HCT116 (cell line): ENCODE measurements at regions not wholly inside any gene's neighbourhood (a gene's known extent, or its start where the extent isn't known, plus 50 kb on each side); places are given as distances from the start of the nearest gene placed in this dataset.

Experiments used
- ATAC-seq: fragments of 200-7000 bp; cut with Tn5 transposase; 2 replicates; pipeline ENCODE4 v1.9.1; 2020; ENCODE audit warnings: mild to moderate bottlenecking, moderate library complexity
- BruUV-seq: library from RNA; stranded (reverse); fragments of 400-500 nt; replicated peaks from 2 replicates; lab custom pipeline; 2021; lab: Mats Ljungman, UMichigan
- CTCF ChIA-PET: fragments of 300-600 bp; sonication (Branson Sonifier 250); formaldehyde crosslinking; loops from one replicate; lab custom pipeline; 2021; ENCODE audit warnings: antibody characterized with exemption; lab: Charles Lee
- POLR2A ChIA-PET: fragments of 300-600, 350-600 bp; sonication (Branson Sonifier 250); formaldehyde crosslinking; loops from one replicate; lab custom pipeline; 2021; ENCODE audit warnings: antibody characterized with exemption; lab: Charles Lee
- RAD21 ChIA-PET, 2 experiments: fragments of 300-600 bp; sonication (Branson Sonifier 250); formaldehyde crosslinking; loops; one replicate each; lab custom pipeline; 2023; ENCODE audit warnings: low total read pairs in 2 of 2; ENCODE audit not compliant: uncharacterized antibody in 2 of 2, unreplicated experiment in 2 of 2, low non-redundant PET in 1 of 2; lab: Charles Lee
- DNase-seq: peaks from one replicate; pipeline ENCODE4 v3.0.0-alpha.2; 2010; ENCODE audit warnings: low read depth, low spot score
- H2AFZ ChIP-seq: fragments of 200-600 bp; shearing (Covaris generic), sonication (generic); 2 replicates; pipeline ENCODE4 v1.6.1; 2017; ENCODE audit warnings: low read depth, mixed run types, mixed read lengths, antibody characterized with exemption, low read length; ENCODE audit not compliant: poor library complexity, severe bottlenecking
- H3K27ac ChIP-seq: 2 replicates; pipeline ENCODE4 v1.5.1; 2012; ENCODE audit warnings: low read depth, low read length
- H3K27me3 ChIP-seq: fragments of 200-600 bp; sonication (generic); 2 replicates; pipeline ENCODE4 v1.6.1; 2016; ENCODE audit warnings: mixed run types, low read length, mixed read lengths; ENCODE audit not compliant: insufficient read depth
- H3K36me3 ChIP-seq, 2 experiments: fragments of 200-500 bp in 1 of 2; fragments of 200-600 bp in 1 of 2; sonication (Bioruptor generic) in 1 of 2; sonication (generic) in 1 of 2; 2 replicates each; pipeline versions ENCODE4 v1.5.1 to v1.6.1; 2014 to 2016; ENCODE audit warnings: low read length in 2 of 2, inconsistent platforms in 1 of 2, mixed read lengths in 1 of 2, mixed run types in 1 of 2; ENCODE audit not compliant: insufficient read depth in 2 of 2, control insufficient read depth in 1 of 2
- H3K4me1 ChIP-seq, 2 experiments: fragments of 200-600 bp in 1 of 2; sonication (generic) in 1 of 2; 2 replicates each; pipeline versions ENCODE4 v1.5.1 to v1.6.1; 2012 to 2017; ENCODE audit warnings: low read length in 2 of 2, inconsistent platforms in 1 of 2, mild to moderate bottlenecking in 1 of 2, mixed read lengths in 1 of 2, mixed run types in 1 of 2, moderate library complexity in 1 of 2; ENCODE audit not compliant: insufficient read depth in 2 of 2, control insufficient read depth in 1 of 2
- H3K4me2 ChIP-seq: fragments of 200-600 bp; sonication (generic); 2 replicates; pipeline ENCODE4 v1.6.1; 2017; ENCODE audit warnings: mixed run types, low read length, mixed read lengths
- H3K4me3 ChIP-seq, 2 experiments: fragments of 200-600 bp in 1 of 2; sonication (generic) in 1 of 2; replicated peaks in 1 of 2; 2 replicates each; pipeline ENCODE4 v1.5.1; 2011 to 2016; ENCODE audit warnings: low read length in 2 of 2, control low read depth in 1 of 2, low read depth in 1 of 2, mild to moderate bottlenecking in 1 of 2, mixed read lengths in 1 of 2, mixed run types in 1 of 2
- H3K79me2 ChIP-seq: fragments of 200-600 bp; sonication (generic); 2 replicates; pipeline ENCODE4 v1.6.1; 2017; ENCODE audit warnings: mild to moderate bottlenecking, mixed run types, low read length, moderate library complexity, mixed read lengths; ENCODE audit not compliant: insufficient read depth
- H3K9ac ChIP-seq: fragments of 200-600 bp; sonication (generic); 2 replicates; pipeline ENCODE4 v1.6.1; 2016; ENCODE audit warnings: low read length, mixed read lengths
- H3K9me2 ChIP-seq: fragments of 200-600 bp; sonication (generic), shearing (Covaris generic); 2 replicates; pipeline ENCODE4 v1.6.1; 2017; ENCODE audit warnings: mixed run types, mild to moderate bottlenecking, moderate library complexity; ENCODE audit not compliant: insufficient read depth
- H3K9me3 ChIP-seq, 2 experiments: fragments of 200-500 bp in 1 of 2; fragments of 200-600 bp in 1 of 2; sonication (Bioruptor generic) in 1 of 2; sonication (generic) in 1 of 2; 2 replicates each; pipeline ENCODE4 v1.6.1; 2014 to 2017; ENCODE audit warnings: low read length in 2 of 2, mixed read lengths in 2 of 2, inconsistent platforms in 1 of 2, low read depth in 1 of 2, mild to moderate bottlenecking in 1 of 2, mixed run types in 1 of 2, moderate library complexity in 1 of 2; ENCODE audit not compliant: control insufficient read depth in 1 of 2, insufficient read depth in 1 of 2
- H4K20me1 ChIP-seq: fragments of 200-600 bp; sonication (generic), shearing (Covaris generic); 2 replicates; pipeline ENCODE4 v1.6.1; 2017; ENCODE audit warnings: mixed run types, mild to moderate bottlenecking, moderate library complexity; ENCODE audit not compliant: insufficient read depth
- ATF3 ChIP-seq: IDR thresholded peaks from 2 replicates; pipeline ENCODE4 v1.6.1; 2012
- CBX3 ChIP-seq: IDR thresholded peaks from 2 replicates; pipeline ENCODE4 v1.6.1; 2012; ENCODE audit warnings: low read depth
- ELF1 ChIP-seq: IDR thresholded peaks from 2 replicates; pipeline ENCODE4 v1.6.1; 2012; ENCODE audit warnings: low read depth, borderline replicate concordance
- EZH2 ChIP-seq: fragments of 200-600 bp; sonication (generic); IDR thresholded peaks from 2 replicates; pipeline ENCODE4 v1.6.1; 2017; ENCODE audit warnings: antibody characterized with exemption, mixed run types
- EZH2phosphoT487 ChIP-seq: fragments of 200-600 bp; IDR thresholded peaks from 2 replicates; pipeline ENCODE4 v1.6.1; 2018; ENCODE audit warnings: antibody characterized with exemption, borderline replicate concordance
- POLR2A ChIP-seq: IDR thresholded peaks from 2 replicates; pipeline ENCODE4 v1.7.0; 2011; ENCODE audit warnings: borderline replicate concordance; ENCODE audit not compliant: insufficient read depth, insufficient read length; ENCODE audit errors: extremely low read depth
- REST ChIP-seq: IDR thresholded peaks from 2 replicates; pipeline ENCODE4 v1.6.1; 2012; ENCODE audit warnings: low read depth
- SIN3A ChIP-seq: IDR thresholded peaks from 2 replicates; pipeline ENCODE4 v1.6.1; 2012; ENCODE audit warnings: low read depth
- SP1 ChIP-seq: IDR thresholded peaks from 2 replicates; pipeline ENCODE4 v1.6.1; 2012; ENCODE audit warnings: low read depth
- SRF ChIP-seq: IDR thresholded peaks from 2 replicates; pipeline ENCODE4 v1.6.1; 2012; ENCODE audit warnings: low read depth
- TCF7L2 ChIP-seq: IDR thresholded peaks from 2 replicates; pipeline ENCODE4 v1.7.0; 2011; ENCODE audit warnings: borderline replicate concordance, inconsistent platforms; ENCODE audit not compliant: insufficient read depth, insufficient read length; ENCODE audit errors: extremely low read depth
- ZBTB33 ChIP-seq: IDR thresholded peaks from 2 replicates; pipeline ENCODE4 v1.6.1; 2011; ENCODE audit warnings: mild to moderate bottlenecking, low read length, moderate library complexity; ENCODE audit not compliant: insufficient replicate concordance; ENCODE audit errors: extremely low read depth
- ZFX ChIP-seq: fragments of 450-650 bp; IDR thresholded peaks from 2 replicates; pipeline ENCODE4 v1.6.1; 2017
- ZNF274 ChIP-seq: fragments of 200-500 bp; sonication (Bioruptor generic); IDR thresholded peaks from 2 replicates; pipeline ENCODE4 v1.6.1; 2014; ENCODE audit warnings: mild to moderate bottlenecking, low read depth, low read length, inconsistent platforms
- intact Hi-C: fragments of 100-400 bp; cut with micrococcal nuclease; formaldehyde crosslinking; loops from 2 replicates; pipeline ENCODE4 v1.10.0; 2022
- TF ChIP-seq, protein P1 (sequence below), 3 experiments: fragments of 200-600 bp in 1 of 3; sonication (generic) in 1 of 3; IDR thresholded peaks in 2 of 3; conservative IDR thresholded peaks in 1 of 3; 2 replicates each; pipeline ENCODE4 v1.5.1; 2012 to 2017; ENCODE audit warnings: low read depth in 2 of 3, low read length in 2 of 3, antibody characterized with exemption in 1 of 3, borderline replicate concordance in 1 of 3, control low read depth in 1 of 3, mild to moderate bottlenecking in 1 of 3, mixed read lengths in 1 of 3, mixed run types in 1 of 3, moderate library complexity in 1 of 3; ENCODE audit not compliant: insufficient read depth in 1 of 3

- TF ChIP-seq ZBTB33 = no peak
- no peak for TF ChIP-seq SIN3A
- no peak for TF ChIP-seq ATF3
- no peak for TF ChIP-seq SP1
- no peak for TF ChIP-seq ELF1
- no peak for TF ChIP-seq ZFX
- no peak for TF ChIP-seq ZNF274
- no peak for TF ChIP-seq POLR2A
- TF ChIP-seq, protein P1, sequence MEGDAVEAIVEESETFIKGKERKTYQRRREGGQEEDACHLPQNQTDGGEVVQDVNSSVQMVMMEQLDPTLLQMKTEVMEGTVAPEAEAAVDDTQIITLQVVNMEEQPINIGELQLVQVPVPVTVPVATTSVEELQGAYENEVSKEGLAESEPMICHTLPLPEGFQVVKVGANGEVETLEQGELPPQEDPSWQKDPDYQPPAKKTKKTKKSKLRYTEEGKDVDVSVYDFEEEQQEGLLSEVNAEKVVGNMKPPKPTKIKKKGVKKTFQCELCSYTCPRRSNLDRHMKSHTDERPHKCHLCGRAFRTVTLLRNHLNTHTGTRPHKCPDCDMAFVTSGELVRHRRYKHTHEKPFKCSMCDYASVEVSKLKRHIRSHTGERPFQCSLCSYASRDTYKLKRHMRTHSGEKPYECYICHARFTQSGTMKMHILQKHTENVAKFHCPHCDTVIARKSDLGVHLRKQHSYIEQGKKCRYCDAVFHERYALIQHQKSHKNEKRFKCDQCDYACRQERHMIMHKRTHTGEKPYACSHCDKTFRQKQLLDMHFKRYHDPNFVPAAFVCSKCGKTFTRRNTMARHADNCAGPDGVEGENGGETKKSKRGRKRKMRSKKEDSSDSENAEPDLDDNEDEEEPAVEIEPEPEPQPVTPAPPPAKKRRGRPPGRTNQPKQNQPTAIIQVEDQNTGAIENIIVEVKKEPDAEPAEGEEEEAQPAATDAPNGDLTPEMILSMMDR (IDR thresholded peaks at IDR 0.05 in 2 of 3, conservative IDR thresholded peaks at IDR 0.05 in 1 of 3; ENCODE audit: borderline replicate concordance in 1 of 3, insufficient read depth in 1 of 3, low read depth in 2 of 3, low read length in 2 of 3) = no peak
- no peak for TF ChIP-seq SRF
Observed at GRCh38 chr14:65879248-65880009, 466.9 kb downstream of the FUT8 start (continued).

GRCh38 chr14:65880507-65880906 is 468.0 kb downstream of the FUT8 start:
- ATAC-seq (no peak), DNase-seq (no peak)
- Histone ChIP-seq H2AFZ (no peak overlapping the region), H3K36me3 (no peaks in the 10 kb centered on the region), H4K20me1 (no peaks in the 10 kb centered on the region), H3K9me2 (no peaks in the 10 kb centered on the region), H3K79me2 (no peaks in the 10 kb centered on the region), H3K9ac (no peak overlapping the region), H3K27me3 (peaks cover 4% of the 10 kb centered on the region; the same call in 1 of the 2 replicates), H3K4me3 (no peak overlapping the region), H3K27ac (no peak overlapping the region), H3K9me3 (no peaks in the 10 kb centered on the region), H3K4me1 (peaks cover 0 to 7% of the 10 kb centered on the region in 2 experiments; a peak in 1 of 4 replicates), H3K4me2 (no peak overlapping the region)
- POLR2A ChIA-PET = no interaction called here
- intact Hi-C loops = no loop called here
- RAD21 ChIA-PET = no interaction called here
- BruUV-seq = no TSS peak
- CTCF ChIA-PET = no interaction called here
- TF ChIP-seq TCF7L2 = no peak
- TF ChIP-seq ATF3 = no peak
- TF ChIP-seq ZNF274 = no peak
- no peak for TF ChIP-seq ELF1
- TF ChIP-seq EZH2phosphoT487 = no peak
- no peak for TF ChIP-seq EZH2
- TF ChIP-seq REST = no peak
- no peak for TF ChIP-seq SP1
- no peak for TF ChIP-seq POLR2A
- no peak for TF ChIP-seq CBX3
